Ovary (tissue), 3 donors: ENCODE measurements at regions not wholly inside any gene's neighbourhood (a gene's known extent, or its start where the extent isn't known, plus 50 kb on each side); places are given as distances from the start of the nearest gene placed in this dataset.

Source experiments
- EP300 ChIP-seq: sonication (generic); formaldehyde crosslinking; IDR thresholded peaks from one replicate; pipeline ENCODE4 v1.6.1; 2017; ENCODE audit warnings: antibody characterized with exemption
- POLR2A ChIP-seq: fragments of 450-650 bp; IDR thresholded peaks from one replicate; pipeline ENCODE4 v1.6.1; 2017; ENCODE audit warnings: antibody characterized with exemption, mild to moderate bottlenecking, moderate library complexity
- TF ChIP-seq, protein P1 (sequence below), 3 donors: fragments of 450-650 bp in 2 of 3; fragments of 200-600 bp in 1 of 3; IDR thresholded peaks; one replicate each; pipeline versions ENCODE4 v1.5.1 to v1.8.0; 2016 to 2022; ENCODE audit warnings: antibody characterized with exemption in 3 of 3, mild to moderate bottlenecking in 1 of 3
- donor health status: DM: no; HTN: no; CAD: no.

DNA sequence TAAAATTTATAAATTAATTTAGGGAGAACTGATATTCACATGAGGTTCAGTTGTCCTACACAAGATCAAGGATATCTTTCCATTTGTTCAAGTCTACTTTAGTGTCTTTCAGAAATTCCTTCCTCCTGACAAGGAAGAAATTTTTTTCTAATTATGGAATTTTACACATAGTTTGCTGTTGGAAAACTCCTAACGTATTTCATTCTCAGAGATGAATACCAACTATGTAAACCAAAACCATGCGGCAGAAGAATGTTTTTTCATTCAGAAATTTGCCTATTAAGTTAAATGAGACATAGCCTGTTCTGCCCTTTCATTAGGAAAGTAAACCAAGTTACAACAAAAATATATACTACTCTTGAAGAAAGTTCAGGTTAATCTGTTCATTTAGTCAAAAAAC is 111.2 kb upstream of the PRDM1 start:
- TF ChIP-seq, protein P1, sequence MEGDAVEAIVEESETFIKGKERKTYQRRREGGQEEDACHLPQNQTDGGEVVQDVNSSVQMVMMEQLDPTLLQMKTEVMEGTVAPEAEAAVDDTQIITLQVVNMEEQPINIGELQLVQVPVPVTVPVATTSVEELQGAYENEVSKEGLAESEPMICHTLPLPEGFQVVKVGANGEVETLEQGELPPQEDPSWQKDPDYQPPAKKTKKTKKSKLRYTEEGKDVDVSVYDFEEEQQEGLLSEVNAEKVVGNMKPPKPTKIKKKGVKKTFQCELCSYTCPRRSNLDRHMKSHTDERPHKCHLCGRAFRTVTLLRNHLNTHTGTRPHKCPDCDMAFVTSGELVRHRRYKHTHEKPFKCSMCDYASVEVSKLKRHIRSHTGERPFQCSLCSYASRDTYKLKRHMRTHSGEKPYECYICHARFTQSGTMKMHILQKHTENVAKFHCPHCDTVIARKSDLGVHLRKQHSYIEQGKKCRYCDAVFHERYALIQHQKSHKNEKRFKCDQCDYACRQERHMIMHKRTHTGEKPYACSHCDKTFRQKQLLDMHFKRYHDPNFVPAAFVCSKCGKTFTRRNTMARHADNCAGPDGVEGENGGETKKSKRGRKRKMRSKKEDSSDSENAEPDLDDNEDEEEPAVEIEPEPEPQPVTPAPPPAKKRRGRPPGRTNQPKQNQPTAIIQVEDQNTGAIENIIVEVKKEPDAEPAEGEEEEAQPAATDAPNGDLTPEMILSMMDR (IDR thresholded peaks at IDR 0.05), result no peak
- TF ChIP-seq POLR2A (no peak), EP300 (no peak)
